Activated T-helper 1 cell treated with anti-CD3 and anti-CD28 coated beads, Interleukin-2, amount 50 U/mL, for 16 hours (primary cell): ENCODE measurements at regions not wholly inside any gene's neighbourhood (a gene's known extent, or its start where the extent isn't known, plus 50 kb on each side); places are given as distances from the start of the nearest gene placed in this dataset.

ENCODE experiments used
- DNase-seq, 2 donors: peaks; one replicate each; pipeline ENCODE4 v3.0.0-alpha.2; 2020; ENCODE audit warnings: low read depth in 1 of 2, low spot score in 1 of 2

DNA sequence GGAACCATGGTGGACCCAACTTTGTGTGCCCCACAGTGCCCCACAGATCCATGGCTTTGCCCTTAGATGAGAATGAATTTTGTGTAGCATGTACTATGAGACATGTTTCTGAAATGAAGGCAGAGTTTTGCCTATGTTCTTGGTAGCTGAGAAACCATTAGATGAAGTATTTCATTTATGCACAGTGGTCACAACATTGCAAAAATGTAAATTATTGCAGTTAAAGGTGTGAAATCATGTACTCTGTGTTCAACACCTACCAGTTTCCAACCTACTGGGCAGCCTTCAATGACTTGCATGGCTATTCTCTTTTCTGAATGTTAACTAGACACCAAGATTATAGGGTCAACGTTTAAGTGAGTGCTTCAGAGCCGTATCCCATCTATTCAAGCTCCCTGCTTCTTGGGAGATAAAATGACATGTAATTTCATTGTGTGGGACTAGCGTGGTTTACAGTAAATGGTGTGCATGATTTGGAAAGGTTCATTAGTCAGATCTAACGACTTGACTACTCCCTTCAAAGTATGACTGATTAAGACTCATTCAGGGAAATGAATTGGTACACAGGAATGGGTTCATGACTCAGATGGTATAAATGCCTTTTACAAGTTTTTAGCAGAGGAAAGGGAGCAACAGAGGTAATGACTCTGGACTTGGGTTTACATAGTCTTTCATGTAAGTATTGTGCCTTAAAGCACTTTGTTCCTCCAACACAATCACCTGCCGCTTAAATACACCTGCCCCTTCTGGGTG is 106.1 kb upstream of the AKIRIN2 start:
- no peak for DNase-seq

DNA sequence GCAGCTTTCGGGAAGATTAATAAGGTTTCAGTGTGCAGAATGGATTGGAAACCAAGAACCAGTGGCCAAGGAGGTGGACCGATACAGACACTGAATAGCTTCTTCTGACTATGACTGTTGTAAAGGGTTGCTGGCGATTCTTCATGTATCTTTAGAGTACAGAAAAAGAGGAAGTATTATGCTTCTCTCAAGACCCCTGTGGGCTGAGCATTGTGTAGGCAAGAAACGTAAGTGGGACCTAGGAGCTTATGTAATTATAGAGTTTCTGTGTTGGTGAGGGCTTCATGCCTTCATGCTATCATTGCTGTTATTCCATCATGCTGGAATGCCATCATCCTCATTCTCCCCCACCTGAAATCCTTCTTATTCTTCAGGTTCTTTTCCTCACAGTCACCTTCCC is 105.4 kb upstream of the AKIRIN2 start:
- no peak for DNase-seq

GRCh38 chr6:87806635-87807034 is 104.6 kb upstream of the AKIRIN2 start:
- DNase-seq: no peak

DNA sequence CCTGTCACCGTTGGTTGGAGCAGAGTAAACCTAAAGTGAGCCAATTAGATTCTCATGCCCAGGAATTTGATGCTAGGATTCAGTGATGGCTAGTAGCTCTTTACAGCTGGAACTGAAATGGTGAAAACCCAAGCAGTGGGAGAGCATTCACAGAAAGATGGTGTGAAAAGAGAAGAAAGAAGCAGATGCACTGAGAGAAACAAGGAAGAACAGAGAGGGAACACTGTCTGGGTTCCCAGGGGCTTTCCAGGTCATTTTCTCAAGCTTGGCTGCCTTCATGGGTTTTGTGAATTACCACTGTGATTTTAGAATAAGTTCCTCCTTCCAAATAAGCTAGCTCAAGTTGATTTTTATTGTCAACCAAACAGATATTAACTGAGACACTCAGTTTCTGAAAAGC is 104.1 kb upstream of the AKIRIN2 start:
- DNase-seq: no peak

GRCh38 chr6:87803791-87804190 is 101.8 kb upstream of the AKIRIN2 start:
- no peak for DNase-seq

- no peak for DNase-seq
These were observed 97.6 kb upstream of the AKIRIN2 start for GRCh38 chr6:87799651-87800050.

GRCh38 chr6:87798393-87799278 is 96.6 kb upstream of the AKIRIN2 start:
- DNase-seq: no peak

GRCh38 chr6:87794922-87795885 is 93.2 kb upstream of the AKIRIN2 start:
- no peak for DNase-seq

GRCh38 chr6:87793315-87793714 is 91.3 kb upstream of the AKIRIN2 start:
- no peak for DNase-seq

GRCh38 chr6:87791982-87792381 is 89.9 kb upstream of the AKIRIN2 start:
- no peak for DNase-seq

GRCh38 chr6:87791485-87791884 is 89.5 kb upstream of the AKIRIN2 start:
- DNase-seq: no peak

- no peak for DNase-seq
These were observed 89.0 kb upstream of the AKIRIN2 start for GRCh38 chr6:87791029-87791428.

DNA sequence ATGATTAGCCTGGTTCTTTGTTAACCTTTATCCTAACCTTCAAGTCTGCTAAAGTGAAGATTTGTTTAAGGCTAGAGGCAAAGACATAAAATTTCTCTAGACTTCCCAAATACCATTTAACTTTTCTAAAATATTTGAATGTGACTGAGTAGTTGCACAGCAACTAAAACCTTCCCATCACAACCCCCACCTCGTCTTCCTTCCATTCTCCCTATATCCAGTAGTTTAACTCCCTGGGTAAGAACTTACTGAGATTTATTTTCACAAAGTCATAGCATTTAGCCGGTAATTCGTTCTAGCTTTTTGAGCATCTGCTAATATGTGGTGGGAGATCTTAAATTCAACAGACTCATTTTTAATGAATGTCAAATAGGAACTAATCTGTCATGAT is 87.9 kb upstream of the AKIRIN2 start:
- DNase-seq: no peak

GRCh38 chr6:87789198-87789899 is 87.3 kb upstream of the AKIRIN2 start:
- no peak for DNase-seq

DNA sequence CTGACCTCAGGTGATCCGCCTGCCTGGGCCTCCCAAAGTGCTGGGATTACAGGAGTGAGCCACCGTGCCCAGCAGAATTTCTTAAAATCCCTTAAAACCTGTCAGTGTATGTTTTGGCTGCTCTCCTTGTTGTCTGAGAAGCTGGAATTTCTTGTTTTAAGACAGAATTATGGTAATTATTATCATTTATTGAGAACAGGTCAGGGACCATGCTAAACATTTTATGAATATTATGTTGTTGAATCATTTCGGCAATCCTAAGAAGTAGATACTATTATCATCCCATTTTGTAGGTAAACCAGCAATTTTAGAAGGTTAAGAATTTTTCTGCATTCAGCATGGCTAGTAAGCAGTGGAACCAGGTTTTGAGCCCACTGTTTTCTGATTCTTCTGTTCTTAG is 86.1 kb upstream of the AKIRIN2 start:
- no peak for DNase-seq

GRCh38 chr6:87785229-87785862 is 83.3 kb upstream of the AKIRIN2 start:
- DNase-seq: no peak

GRCh38 chr6:87784690-87785089 is 82.7 kb upstream of the AKIRIN2 start:
- DNase-seq: no peak

- DNase-seq: no peak
These were observed 82.0 kb upstream of the AKIRIN2 start for GRCh38 chr6:87784051-87784450.

GRCh38 chr6:87779542-87779941 is 77.5 kb upstream of the AKIRIN2 start:
- no peak for DNase-seq
